BLaER1 treated with 17β-estradiol and CSF1 and Interleukin-3, amounts not matched to agents 10 nM and 100 nM (cell line): ENCODE measurements at regions not wholly inside any gene's neighbourhood (a gene's known extent, or its start where the extent isn't known, plus 50 kb on each side); places are given as distances from the start of the nearest gene placed in this dataset.

Experiments
- H3K27ac ChIP-seq, 11 experiments: shearing (Covaris generic); formaldehyde crosslinking; 2 replicates each; pipeline ENCODE4 v1.8.1; 2022
- H3K27me3 ChIP-seq, 11 experiments: shearing (Covaris generic); formaldehyde crosslinking; 2 replicates each; pipeline ENCODE4 v1.8.1; 2022
- H3K36me3 ChIP-seq, 11 experiments: shearing (Covaris generic); formaldehyde crosslinking; 2 replicates each; pipeline ENCODE4 v1.8.1; 2022
- H3K4me1 ChIP-seq, 10 experiments: shearing (Covaris generic); formaldehyde crosslinking; 2 replicates each; pipeline ENCODE4 v1.8.1; 2022
- H3K4me2 ChIP-seq, 11 experiments: shearing (Covaris generic); formaldehyde crosslinking; 2 replicates each; pipeline ENCODE4 v1.8.1; 2022
- H3K4me3 ChIP-seq, 10 experiments: shearing (Covaris generic); formaldehyde crosslinking; 2 replicates each; pipeline ENCODE4 v1.8.1; 2022
- H3K9ac ChIP-seq, 11 experiments: shearing (Covaris generic); formaldehyde crosslinking; 2 replicates each; pipeline ENCODE4 v1.8.1; 2022
- H3K9me3 ChIP-seq, 11 experiments: shearing (Covaris generic); formaldehyde crosslinking; replicated peaks in 1 of 11; 2 replicates each; pipeline ENCODE4 v1.8.1; 2022
- H4K20me1 ChIP-seq, 11 experiments: shearing (Covaris generic); formaldehyde crosslinking; 2 replicates each; pipeline ENCODE4 v1.8.1; 2022
- Cebpa-rat ChIP-seq, 11 experiments: shearing (Covaris generic); IDR thresholded peaks; 2 replicates each; pipeline ENCODE4 v1.8.1; 2022

DNA sequence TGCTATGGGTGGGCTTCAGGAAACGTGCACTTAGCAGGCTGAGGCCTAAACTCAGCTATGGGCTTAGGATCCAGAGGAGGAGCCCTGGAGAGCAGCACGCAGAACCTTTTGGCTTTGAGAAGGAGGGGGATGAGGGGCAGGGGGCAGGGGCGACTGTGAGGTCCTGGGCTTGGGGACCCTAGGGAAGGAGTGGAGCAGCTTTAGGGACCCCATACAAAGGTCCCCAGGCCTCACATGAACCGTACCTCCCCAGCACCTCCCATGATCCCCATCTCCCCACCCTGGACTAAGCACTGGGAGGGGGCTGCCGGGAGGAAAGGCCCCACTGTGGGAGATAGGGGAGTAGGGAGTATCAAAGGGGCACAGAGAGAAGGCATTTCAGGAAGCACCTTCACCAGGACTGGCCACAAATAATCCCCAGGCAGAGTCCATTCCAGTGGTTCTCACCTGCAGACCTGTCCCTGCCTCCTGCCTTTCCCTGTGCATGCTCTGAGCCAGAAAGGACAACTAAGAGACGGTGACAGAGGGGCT is 62.0 kb upstream of the KLF13 start:
- no peaks in the 10 kb centered on the region for H3K9me3 ChIP-seq
- no peaks in the 10 kb centered on the region for H3K36me3 ChIP-seq
- TF ChIP-seq Cebpa-rat (IDR thresholded peaks at IDR 0.05) = no peak
- H4K20me1 ChIP-seq = no peaks in the 10 kb centered on the region
- H3K27me3 ChIP-seq = no peaks in the 10 kb centered on the region
- peak overlapping the region; percentile 76 to 100 (median 98); a peak in 21 of 22 replicates for H3K27ac ChIP-seq
- H3K4me2 ChIP-seq = peak overlapping the region; percentile 88 to 99 (median 96)
- peaks cover 77 to 99% (median 94%) of the 10 kb centered on the region in 10 experiments for H3K4me1 ChIP-seq
- peak overlapping the region; percentile 75 to 93 (median 85); a peak in 21 of 22 replicates for H3K9ac ChIP-seq
- peak overlapping the region in 4 of 10 experiments; percentile 6 to 40 (median 20); a peak in 3 of 20 replicates for H3K4me3 ChIP-seq

DNA sequence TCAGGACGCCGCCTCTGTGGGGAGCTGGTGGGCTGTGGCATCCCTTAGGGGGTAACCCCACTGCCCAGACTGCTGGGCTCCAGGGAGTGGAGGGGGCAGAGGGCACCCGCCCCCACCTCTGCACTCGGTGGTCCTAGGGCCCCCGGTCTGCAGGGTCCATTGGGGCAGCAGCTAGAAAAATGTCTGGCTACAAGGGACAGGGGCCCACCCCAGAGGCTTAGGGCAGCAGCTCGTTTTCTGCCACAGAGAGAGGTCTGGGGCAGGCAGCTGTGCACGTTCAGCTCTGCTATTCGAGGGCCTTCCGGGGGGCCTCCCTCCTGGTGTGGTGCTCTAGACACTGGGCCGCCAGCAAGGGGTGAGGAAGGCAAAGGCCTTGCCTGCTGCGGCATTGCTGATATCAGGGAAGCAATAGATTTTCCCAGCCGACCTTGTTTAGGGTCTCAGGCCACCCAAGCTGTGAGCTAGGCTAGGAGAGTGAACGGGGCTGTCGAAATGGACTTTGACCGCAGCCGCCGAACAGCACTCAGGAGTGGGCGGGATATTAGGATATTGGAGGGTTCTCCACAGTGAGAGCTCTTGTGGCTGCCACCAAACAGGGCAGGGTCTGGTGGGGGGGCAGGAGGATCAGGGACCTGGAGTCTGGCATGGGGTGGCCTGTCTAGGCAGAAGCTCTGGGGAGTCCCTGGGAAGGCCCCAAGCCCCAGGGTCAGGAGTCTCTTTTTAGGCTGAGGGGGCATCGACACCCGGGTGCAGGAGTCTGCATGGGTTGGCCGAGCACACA is 61.4 kb upstream of the KLF13 start:
- no peaks in the 10 kb centered on the region for H3K36me3 ChIP-seq
- no peak for TF ChIP-seq Cebpa-rat (IDR thresholded peaks at IDR 0.05)
- H3K9ac ChIP-seq = peak overlapping the region; percentile 75 to 93 (median 85)
- no peaks in the 10 kb centered on the region for H3K9me3 ChIP-seq
- no peaks in the 10 kb centered on the region for H4K20me1 ChIP-seq
- H3K4me1 ChIP-seq = peaks cover 80 to 99% (median 97%) of the 10 kb centered on the region in 10 experiments
- H3K27me3 ChIP-seq = no peaks in the 10 kb centered on the region
- H3K4me3 ChIP-seq = peak overlapping the region in 8 of 10 experiments; percentile 4 to 40 (median 18); a peak in 10 of 20 replicates
- peak overlapping the region; percentile 88 to 99 (median 96) for H3K4me2 ChIP-seq
- H3K27ac ChIP-seq = peak overlapping the region; percentile 76 to 100 (median 98)

DNA sequence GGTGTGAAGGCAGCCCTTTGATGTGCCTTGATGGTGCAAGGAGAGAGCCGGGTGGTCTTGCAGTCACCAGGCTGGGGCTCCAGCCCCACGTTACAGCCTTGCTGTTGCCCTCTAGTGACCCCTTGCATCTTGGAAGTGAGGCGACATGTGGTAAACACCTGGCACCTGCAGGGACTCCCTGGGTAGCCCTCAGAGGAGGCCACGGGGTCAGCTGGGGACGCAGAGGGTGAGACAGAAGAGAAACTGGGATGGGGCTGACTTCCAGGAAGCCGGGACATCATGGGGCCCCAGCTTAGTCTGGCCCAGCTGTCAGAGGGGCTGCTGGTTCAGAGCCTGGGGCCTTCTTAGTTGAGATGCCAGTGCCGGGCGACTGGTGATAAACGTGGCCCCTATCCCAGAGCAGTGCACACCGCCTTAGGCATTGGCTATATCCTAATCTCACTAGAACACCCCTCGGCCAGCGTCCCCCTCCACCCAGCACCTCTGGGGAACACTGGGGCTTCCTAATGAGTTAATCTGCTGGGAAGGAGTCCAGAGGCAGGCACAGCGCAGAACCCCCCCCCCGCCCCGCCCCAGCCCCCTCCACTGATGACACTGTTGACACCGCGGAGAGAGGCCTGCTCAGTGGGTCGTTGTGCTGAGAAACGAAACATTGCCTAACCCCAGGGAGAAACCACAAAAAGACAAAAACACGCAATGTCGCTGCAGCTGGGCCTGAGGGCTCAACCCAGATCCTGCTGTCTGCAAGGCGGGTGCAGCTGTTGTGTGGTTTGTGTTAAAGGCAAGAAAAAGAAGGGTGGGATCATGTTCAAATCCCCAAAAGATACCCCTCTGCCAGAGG is 60.5 kb upstream of the KLF13 start:
- no peaks in the 10 kb centered on the region for H4K20me1 ChIP-seq
- no peaks in the 10 kb centered on the region for H3K27me3 ChIP-seq
- H3K36me3 ChIP-seq = no peaks in the 10 kb centered on the region
- peak overlapping the region; percentile 75 to 94 (median 89) for H3K9ac ChIP-seq
- peaks cover 87 to 99% (median 97%) of the 10 kb centered on the region in 10 experiments for H3K4me1 ChIP-seq
- peak overlapping the region in 8 of 10 experiments; percentile 4 to 59 (median 44); a peak in 13 of 20 replicates for H3K4me3 ChIP-seq
- peak overlapping the region; percentile 93 to 99 (median 98) for H3K4me2 ChIP-seq
- peak overlapping the region; percentile 76 to 100 (median 98) for H3K27ac ChIP-seq
- peak in 9 of 11 experiments; percentile 74 to 97 (median 92); a peak in 17 of 22 replicates for TF ChIP-seq Cebpa-rat (IDR thresholded peaks at IDR 0.05)
- H3K9me3 ChIP-seq = no peaks in the 10 kb centered on the region

DNA sequence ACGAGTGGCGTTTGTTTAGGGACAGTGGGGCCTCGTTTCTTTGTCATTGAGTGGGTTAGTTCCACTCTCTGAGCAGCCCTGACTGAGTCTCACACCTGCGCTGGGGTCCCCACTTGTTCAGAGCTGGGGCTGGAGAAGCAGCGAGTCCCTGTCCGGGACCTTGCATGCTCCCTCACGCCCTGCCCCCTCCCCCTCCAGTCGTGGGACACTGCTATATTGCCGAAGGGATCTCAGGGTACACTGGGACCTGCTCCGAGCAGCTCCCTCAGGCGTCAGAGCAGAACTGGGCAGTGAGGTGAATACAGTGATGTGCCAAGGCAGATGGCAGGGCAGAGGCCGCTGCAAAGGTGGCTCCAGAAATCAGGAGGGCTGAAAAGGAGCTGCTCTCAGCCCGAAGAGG is 59.9 kb upstream of the KLF13 start:
- no peaks in the 10 kb centered on the region for H3K27me3 ChIP-seq
- H3K9me3 ChIP-seq = no peaks in the 10 kb centered on the region
- H4K20me1 ChIP-seq = no peaks in the 10 kb centered on the region
- H3K4me1 ChIP-seq = peaks cover 87 to 99% (median 97%) of the 10 kb centered on the region in 10 experiments
- no peaks in the 10 kb centered on the region for H3K36me3 ChIP-seq
- TF ChIP-seq Cebpa-rat (IDR thresholded peaks at IDR 0.05) = no peak
- H3K4me2 ChIP-seq = peak overlapping the region; percentile 89 to 99 (median 96)
- peak overlapping the region in 8 of 10 experiments; percentile 0 to 59 (median 44); a peak in 13 of 20 replicates for H3K4me3 ChIP-seq
- H3K9ac ChIP-seq = peak overlapping the region; percentile 72 to 94 (median 89); a peak in 21 of 22 replicates
- H3K27ac ChIP-seq = peak overlapping the region; percentile 73 to 100 (median 98); a peak in 21 of 22 replicates

DNA sequence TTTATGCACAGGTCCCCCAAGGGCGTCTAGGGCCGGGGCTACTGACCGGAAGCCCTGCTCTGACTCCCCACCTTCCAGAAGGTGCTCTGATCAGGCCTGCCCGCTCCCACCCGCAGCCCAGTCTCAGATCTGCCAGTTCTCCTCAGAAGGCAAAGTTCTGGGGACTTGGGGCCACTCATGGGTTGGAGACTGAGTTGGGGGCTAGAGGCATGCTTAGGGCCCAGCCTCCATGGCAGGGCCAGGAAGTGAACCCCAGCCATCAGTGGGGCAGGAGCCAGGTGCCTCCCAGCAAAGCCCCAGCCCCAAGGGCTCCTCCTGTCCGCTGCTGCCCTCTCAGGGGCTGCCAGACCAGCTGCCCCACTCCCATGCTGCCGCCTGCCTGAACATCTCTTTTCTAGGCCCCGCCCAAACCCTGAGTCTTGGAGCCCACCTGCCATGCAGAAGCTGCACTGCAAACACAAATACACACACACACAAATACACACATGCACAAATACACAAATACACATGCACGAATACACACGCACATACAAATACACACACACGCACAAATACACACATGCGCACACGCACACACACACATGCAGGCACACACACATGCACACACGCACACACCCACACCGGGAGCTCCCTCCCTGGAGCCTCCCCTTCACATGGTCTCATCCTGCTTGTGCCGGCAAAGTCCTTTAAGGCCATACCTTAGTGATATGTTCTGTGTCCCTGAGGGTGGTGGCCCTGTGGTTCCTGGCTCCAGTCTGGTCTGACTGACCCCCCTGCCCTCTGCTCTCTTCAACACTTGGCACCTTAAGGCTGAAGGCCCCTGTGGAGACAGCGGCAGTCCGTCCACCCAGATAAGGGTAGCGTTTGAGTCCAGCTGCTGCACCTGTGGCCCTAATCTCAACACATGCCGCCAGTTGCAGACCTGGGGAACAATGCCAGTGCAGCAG is 59.2 kb upstream of the KLF13 start:
- H4K20me1 ChIP-seq = no peaks in the 10 kb centered on the region
- H3K4me3 ChIP-seq = peak overlapping the region in 8 of 10 experiments; percentile 0 to 59 (median 44); a peak in 13 of 20 replicates
- H3K4me1 ChIP-seq = peaks cover 86 to 99% (median 97%) of the 10 kb centered on the region in 10 experiments
- peak overlapping the region; percentile 89 to 99 (median 96) for H3K4me2 ChIP-seq
- no peaks in the 10 kb centered on the region for H3K36me3 ChIP-seq
- peak overlapping the region; percentile 72 to 94 (median 89); a peak in 21 of 22 replicates for H3K9ac ChIP-seq
- no peaks in the 10 kb centered on the region for H3K27me3 ChIP-seq
- H3K9me3 ChIP-seq = no peaks in the 10 kb centered on the region
- no peak for TF ChIP-seq Cebpa-rat (IDR thresholded peaks at IDR 0.05)
- peak overlapping the region; percentile 73 to 100 (median 98); a peak in 21 of 22 replicates for H3K27ac ChIP-seq

DNA sequence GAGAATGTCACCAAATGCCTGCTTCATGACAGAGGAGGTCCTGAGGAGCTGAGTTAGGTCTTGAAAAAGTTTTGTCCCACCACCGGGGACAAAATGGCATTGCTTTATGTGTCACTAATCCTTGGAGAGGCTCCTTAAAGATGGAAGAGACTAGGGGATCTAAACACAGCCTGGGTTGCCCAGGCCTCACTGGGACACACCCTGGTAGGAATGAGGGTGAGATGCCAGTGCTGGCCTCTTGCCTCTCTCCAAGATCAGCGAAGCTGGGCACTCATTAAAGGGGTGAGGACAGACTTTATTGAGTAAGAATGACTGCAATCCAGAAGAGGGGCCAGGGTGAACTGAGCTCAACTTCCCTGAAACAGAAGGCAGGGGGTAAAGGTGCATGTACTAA is 58.5 kb upstream of the KLF13 start:
- H3K4me2 ChIP-seq = peak overlapping the region; percentile 89 to 99 (median 96)
- H3K4me1 ChIP-seq = peaks cover 86 to 99% (median 97%) of the 10 kb centered on the region in 10 experiments

DNA sequence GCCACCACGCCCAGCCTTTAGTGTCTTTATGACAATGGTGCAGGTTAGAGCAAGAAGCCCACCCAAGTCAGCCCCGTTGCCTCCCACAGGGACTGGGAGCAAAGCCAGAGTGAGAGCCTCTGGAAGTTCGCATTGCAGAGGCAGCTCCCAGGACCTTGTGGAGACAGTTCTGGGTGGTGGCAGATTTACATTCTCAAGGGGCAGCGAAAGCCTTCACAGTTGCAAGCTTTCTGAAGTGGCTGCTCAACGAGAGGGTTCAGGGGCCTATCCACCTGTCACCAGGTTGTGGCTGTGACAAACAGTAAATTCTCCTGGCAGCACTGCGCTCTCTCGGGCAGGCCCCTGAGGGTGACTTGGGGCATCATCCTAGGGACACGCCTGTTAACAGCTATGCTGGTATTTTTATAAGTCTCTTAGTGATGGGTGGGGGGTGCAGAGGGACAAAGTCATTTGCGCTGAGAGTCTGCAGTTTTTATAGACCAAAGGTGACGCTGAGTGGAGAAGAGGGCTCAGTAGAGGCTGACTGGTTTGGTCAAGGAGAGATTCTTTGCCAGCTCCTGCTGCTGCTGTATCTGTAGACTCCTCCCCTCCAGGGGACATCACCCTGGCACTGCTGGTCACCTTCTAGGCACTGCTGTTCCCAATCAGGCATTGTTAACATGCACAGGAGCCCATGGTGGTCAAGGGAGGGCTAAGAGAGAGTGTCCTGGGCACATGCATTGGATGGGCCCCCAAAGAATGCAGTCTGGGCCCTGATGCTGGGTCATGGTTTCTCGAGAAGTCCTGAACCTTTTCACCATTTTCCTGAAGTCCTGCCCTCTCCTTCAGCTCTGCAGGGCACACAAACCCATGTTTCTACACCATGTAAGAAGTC is 57.5 kb upstream of the KLF13 start:
- H3K4me3 ChIP-seq = no peak overlapping the region
- H3K4me2 ChIP-seq = peak overlapping the region; percentile 89 to 99 (median 96)
- H4K20me1 ChIP-seq = no peaks in the 10 kb centered on the region
- peak overlapping the region in 2 of 11 experiments; percentile 6 to 20; a peak in 2 of 22 replicates for H3K9ac ChIP-seq
- TF ChIP-seq Cebpa-rat (IDR thresholded peaks at IDR 0.05) = no peak
- H3K27me3 ChIP-seq = no peaks in the 10 kb centered on the region
- no peaks in the 10 kb centered on the region for H3K9me3 ChIP-seq
- peaks cover 85 to 99% (median 97%) of the 10 kb centered on the region in 10 experiments for H3K4me1 ChIP-seq
- H3K36me3 ChIP-seq = no peaks in the 10 kb centered on the region
- peak overlapping the region in 9 of 11 experiments; percentile 40 to 100 (median 98); a peak in 17 of 22 replicates for H3K27ac ChIP-seq

More for the DNA sequence above, 58.5 kb upstream of the KLF13 start:
- no peak for TF ChIP-seq Cebpa-rat (IDR thresholded peaks at IDR 0.05)
- peak overlapping the region; percentile 27 to 100 (median 98); a peak in 20 of 22 replicates for H3K27ac ChIP-seq
- H3K4me3 ChIP-seq = no peak overlapping the region
- no peaks in the 10 kb centered on the region for H4K20me1 ChIP-seq
- peak overlapping the region in 9 of 11 experiments; percentile 82 to 94 (median 89); a peak in 17 of 22 replicates for H3K9ac ChIP-seq
- H3K36me3 ChIP-seq = no peaks in the 10 kb centered on the region
- no peaks in the 10 kb centered on the region for H3K9me3 ChIP-seq
- no peaks in the 10 kb centered on the region for H3K27me3 ChIP-seq
